HG03558 (cell line): ENCODE measurements at regions not wholly inside any gene's neighbourhood (a gene's known extent, or its start where the extent isn't known, plus 50 kb on each side); places are given as distances from the start of the nearest gene placed in this dataset.

ENCODE experiments used
- ATAC-seq: cut with Tn5 transposase; IDR thresholded peaks from one replicate; pipeline ENCODE4 v1.9.1; 2021; ENCODE audit warnings: moderate number of reproducible peaks; ENCODE audit not compliant: unreplicated experiment; ENCODE audit errors: extremely low read depth

- no peak for ATAC-seq
Measured at GRCh38 chr3:176505878-176506621, 691.2 kb downstream of the TBL1XR1 start.

- ATAC-seq, result no peak
Measured at GRCh38 chr3:176491084-176491483, 706.2 kb downstream of the TBL1XR1 start.

GRCh38 chr3:176490357-176490756, 706.9 kb downstream of the TBL1XR1 start:
- no peak for ATAC-seq

GRCh38 chr3:176479248-176479647, 718.0 kb downstream of the TBL1XR1 start:
- no peak for ATAC-seq

DNA sequence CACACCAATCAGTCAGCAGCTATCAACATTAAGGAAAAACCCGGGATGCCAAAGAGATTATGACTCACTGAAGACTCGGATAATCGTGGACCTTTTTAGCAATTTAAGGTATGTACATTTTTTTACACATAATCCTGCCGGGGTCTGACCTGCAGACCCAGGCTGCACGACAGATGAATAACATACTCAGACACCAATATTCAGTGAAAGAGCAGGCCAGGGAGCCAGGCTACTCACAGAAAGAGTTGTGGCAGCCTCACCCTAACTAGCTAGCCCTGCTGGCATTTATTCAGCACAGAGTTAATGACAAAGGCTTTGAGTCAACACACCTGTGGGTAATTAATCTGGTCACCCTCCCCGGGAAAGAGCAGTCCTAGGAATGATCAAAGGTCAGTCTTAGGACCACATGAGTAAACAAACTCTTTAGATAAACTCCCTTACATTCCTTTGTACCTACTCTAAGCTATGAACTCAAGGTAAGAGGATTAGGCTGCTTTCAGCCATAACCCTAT, 727.5 kb downstream of the TBL1XR1 start:
- no peak for ATAC-seq

DNA sequence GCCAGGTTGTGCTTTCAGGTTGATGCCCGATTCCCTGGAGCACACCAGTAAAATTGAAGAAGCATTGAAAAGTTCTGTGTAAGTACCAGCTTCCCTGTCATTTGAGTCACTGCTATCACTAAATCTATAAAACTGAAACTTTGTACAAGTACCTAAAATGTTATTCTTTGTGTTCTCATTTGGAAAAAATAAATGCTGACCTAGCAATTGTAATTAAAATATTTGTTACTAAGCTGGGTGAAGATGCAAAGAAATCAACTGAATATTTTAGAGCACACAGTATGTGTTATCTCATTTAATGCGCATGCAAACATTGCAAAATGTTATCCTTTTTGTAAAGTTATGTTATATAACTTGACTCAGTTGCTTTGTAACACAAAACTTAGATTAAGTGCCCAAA, 733.7 kb downstream of the TBL1XR1 start:
- no peak for ATAC-seq

GRCh38 chr3:176447369-176447768, 749.9 kb downstream of the TBL1XR1 start:
- no peak for ATAC-seq

- ATAC-seq, result no peak
Measured at GRCh38 chr3:176442326-176442725, 755.0 kb downstream of the TBL1XR1 start.

- no peak for ATAC-seq
Measured at GRCh38 chr3:176439729-176440128, 757.6 kb downstream of the TBL1XR1 start.

DNA sequence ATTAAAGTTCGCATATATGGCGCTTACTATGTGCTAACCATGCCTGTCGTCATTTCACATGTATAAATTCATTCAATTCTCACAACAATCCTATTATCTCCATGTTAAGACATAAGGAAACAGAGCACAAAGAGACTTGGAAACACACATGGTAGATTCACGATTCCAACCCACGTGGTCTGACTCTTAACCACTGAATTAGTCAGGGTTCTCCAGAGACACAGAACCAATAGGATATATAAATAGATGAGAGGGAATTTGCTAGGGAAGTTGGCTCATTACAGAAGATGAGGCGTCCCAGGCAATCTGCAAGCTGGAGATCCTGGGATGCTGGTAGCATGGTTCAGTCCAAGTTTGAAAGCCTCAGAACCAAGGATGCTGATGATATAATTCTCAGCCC, 765.3 kb downstream of the TBL1XR1 start:
- ATAC-seq, result no peak

DNA sequence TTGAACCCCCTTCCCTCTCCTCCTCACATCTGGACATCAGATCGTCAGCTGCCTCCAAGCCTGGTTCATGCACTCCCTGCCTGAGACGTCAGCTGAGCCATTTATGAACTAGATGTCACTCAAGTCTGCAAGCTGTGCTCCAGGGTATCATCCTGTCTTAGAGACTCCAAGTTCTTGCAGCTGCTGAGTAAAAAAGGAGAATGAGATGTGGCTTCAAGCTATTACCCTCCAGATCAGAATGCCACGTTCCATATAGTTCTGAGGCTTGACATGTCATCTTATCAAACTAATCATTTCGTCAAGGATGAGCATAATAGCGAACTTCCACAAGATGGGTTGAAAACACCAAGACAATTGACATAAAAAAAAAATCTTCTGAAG, 766.3 kb downstream of the TBL1XR1 start:
- no peak for ATAC-seq

DNA sequence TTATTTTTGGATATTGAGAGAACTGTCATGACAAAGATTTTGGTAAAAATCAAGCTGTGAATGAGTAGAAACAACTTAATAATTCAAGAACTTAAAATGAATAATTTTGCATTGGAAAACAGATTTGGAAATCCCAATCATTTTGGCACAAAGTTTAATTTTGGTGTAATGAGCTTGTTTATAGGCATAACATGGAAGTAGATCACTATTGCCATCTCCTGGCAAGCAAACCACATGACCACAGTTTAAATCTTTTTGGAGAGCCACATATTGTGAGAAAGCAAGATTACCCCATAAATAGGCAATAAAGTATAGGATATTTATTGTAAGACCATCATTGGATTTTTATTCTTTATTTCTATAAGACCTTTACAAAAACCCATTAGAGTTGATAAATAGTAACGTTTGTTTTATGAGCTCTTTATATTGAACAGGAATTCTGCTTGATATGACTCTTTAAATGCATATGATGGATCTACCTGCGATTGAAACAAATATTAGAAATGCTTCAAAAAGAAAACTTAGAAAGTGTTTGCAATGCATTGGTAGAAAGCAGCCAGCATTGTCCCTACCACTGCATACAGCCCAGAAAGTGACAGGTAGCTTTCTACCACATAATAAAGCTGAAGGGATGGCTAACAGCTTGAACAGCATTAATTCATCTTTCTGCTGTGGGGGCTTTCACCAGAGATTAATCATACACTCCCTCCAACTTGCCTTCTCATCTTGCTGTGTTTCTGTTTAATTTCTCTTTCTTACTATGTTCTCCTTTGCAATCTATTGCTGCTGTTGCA, 766.8 kb downstream of the TBL1XR1 start:
- ATAC-seq, result peak; percentile 48

- no peak for ATAC-seq
Measured at GRCh38 chr3:176428552-176428951, 768.7 kb downstream of the TBL1XR1 start.

DNA sequence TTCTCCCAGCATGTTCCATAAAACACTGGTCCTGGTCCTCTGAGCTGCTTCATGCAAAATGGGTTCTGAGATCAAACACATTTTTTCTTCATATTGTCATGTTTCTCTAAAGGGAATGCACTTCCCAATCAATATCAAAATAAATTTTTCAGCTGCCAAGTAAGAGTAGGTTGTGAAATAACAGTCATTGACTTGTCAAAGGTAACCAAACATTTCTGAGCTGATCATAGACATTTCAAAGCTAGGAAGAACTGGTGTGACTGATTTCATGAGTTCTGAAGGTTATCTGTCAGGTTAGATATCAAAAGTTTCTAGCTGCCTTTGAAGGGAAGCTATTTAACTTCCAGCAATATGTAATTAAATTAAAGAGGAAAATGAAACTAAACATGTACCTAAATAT, 770.9 kb downstream of the TBL1XR1 start:
- no peak for ATAC-seq

DNA sequence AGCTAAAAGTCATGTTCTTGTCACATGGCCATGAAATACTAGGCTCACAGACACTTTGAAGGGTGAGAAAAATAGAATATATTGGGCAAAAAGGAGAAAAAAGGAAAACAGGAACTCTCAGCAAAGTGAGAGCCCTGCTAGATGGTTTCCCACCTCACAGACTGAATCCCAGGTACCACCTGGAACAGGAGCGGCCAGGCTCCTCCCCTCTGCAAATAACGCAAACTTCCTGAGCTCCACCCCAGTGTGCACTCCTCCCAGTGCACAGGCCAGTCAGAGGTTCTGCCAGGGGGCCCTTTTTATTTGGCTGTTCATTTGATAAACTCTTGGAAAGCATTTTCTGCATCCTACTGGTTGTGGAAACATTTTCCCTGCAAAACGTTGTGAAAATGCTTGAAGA, 780.4 kb downstream of the TBL1XR1 start:
- ATAC-seq, result no peak

GRCh38 chr3:176415661-176416295, 781.5 kb downstream of the TBL1XR1 start:
- ATAC-seq, result no peak

DNA sequence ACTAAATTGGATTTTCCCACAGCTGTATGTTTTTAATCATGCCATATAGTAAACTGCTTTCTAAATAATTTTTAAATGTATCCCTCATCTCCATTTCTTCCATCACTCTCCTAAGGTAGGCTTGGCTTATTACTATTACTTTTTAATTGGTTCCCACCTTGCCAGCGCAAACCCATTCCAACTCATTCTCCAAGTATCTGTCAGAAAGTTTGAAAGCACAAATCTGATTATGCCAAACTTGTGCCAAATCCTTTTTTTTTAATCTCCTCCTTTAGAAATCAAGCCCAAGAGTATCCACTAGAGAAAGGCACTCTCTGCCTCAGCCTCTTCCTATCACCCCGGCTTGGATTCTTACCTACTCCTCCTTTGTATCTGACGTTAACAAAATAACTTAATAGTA, 784.5 kb downstream of the TBL1XR1 start:
- no peak for ATAC-seq

GRCh38 chr3:176403531-176403930, 793.8 kb downstream of the TBL1XR1 start:
- ATAC-seq, result no peak

GRCh38 chr3:176401211-176401610, 796.1 kb downstream of the TBL1XR1 start:
- ATAC-seq, result no peak

GRCh38 chr3:176399193-176399592, 798.1 kb downstream of the TBL1XR1 start:
- ATAC-seq, result no peak

DNA sequence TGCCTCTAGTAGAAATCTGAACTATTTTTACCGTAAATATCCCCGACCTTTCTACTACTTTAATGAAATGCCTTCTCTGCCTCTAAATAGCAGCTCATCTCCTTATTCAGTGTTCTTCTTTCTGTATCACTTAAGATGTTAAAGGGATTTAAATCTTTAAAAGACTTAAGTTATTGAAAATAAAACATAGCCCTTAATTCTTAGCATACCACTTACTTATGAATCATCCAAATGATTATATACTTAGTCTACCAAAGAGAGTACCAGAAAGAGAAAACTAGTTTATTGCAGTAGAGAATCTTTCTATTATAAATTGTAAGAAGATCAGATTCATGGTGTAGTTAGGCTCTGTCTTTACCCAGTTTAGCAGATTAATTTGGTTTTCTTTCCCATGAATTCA, 802.0 kb downstream of the TBL1XR1 start:
- ATAC-seq, result no peak
